HG03460 (cell line): ENCODE measurements at regions not wholly inside any gene's neighbourhood (a gene's known extent, or its start where the extent isn't known, plus 50 kb on each side); places are given as distances from the start of the nearest gene placed in this dataset.
"Not testable (repeated sequence)": the region's sequence is repeated elsewhere in the genome, so short reads cannot be mapped to it uniquely, and the experiment has no call there.

ENCODE experiments used
- ATAC-seq: cut with Tn5 transposase; IDR thresholded peaks from one replicate; pipeline ENCODE4 v1.9.1; 2021; ENCODE audit not compliant: unreplicated experiment

DNA sequence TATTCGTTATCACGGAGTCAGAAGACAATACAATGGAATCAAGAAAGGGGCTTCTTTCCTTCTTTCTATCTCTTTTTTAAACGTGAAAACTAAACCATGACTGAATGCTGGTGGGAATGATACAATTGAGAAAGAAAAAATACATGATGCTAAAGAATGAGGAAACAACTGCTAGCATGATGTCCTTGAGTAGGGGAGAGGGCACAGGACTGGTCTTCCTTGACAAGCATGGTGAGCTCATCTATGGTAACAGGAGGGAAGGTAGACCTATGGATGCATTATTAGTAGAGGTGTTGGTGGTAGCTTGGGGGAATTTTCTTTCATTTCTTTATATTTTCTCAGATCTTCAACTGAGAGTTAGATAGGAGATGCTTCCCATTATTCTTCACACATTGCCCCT is 88.9 kb upstream of the COL1A2 start:
- no peak for ATAC-seq

DNA sequence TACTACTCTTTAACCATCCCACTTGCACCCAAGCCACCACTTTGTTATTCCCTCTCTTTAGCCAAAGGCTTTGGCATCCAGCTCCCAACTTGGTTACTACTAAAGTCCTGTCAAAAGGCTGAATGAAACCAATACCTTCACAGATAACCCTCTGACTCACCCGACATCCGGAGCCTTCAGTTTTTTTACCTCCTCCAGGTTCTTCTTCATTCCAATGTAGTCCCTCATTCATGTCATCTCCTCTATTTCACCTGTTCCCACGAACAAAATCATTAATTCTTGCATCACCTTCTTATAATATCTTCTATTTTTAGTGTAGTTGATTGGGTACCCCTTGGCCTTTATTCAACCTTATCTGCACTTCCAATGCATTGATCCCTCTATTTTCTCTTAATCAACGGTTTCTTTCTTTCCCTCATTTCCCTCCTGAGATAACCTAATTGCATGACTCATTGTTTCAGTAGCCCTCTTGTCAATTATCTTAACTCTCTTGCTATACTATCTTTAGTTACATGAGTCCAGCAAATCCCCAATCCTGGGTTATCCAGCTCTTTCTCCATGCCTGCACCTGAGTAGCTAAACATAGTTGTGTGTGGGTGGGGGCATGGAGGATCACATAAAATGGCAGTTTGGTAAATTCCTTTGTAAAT is 87.2 kb upstream of the COL1A2 start:
- no peak for ATAC-seq

DNA sequence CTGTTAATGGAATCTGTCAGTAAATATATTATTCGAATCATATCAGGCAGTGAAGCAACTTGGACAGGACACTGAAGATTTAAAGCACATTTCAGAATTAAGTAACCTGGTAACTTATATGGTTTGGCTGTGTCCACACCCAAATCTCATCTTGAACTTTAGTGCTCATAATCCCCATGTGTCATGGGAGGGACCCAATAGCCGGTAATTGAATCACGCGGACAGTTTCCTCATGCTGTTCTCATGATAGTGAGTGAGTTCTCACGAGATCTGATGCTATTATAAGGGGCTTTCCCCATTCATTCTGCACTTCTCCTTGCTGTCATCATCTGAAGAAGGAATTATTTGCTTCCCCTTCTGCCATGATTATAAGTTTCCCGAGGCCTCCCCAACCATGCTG is 83.2 kb upstream of the COL1A2 start:
- ATAC-seq, result no peak

DNA sequence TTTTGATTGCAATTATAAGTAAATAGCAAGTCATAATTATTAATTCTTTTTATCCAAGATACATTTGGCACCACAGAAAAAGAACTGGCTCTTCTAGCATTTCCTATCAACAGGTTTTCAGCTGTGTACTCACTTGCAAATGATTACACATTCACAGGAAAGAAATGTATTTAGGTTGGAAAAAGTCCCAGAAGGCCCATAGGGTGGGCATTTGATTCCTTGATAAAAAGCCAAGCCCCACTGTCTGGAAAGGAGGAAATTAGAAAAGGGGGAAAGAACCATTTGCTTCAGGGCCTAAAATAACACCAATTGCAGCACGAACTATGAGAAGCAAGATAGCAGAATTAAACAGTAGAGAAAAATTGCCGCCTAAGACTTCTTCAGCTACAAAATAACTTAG is 80.8 kb upstream of the COL1A2 start:
- ATAC-seq, result no peak

DNA sequence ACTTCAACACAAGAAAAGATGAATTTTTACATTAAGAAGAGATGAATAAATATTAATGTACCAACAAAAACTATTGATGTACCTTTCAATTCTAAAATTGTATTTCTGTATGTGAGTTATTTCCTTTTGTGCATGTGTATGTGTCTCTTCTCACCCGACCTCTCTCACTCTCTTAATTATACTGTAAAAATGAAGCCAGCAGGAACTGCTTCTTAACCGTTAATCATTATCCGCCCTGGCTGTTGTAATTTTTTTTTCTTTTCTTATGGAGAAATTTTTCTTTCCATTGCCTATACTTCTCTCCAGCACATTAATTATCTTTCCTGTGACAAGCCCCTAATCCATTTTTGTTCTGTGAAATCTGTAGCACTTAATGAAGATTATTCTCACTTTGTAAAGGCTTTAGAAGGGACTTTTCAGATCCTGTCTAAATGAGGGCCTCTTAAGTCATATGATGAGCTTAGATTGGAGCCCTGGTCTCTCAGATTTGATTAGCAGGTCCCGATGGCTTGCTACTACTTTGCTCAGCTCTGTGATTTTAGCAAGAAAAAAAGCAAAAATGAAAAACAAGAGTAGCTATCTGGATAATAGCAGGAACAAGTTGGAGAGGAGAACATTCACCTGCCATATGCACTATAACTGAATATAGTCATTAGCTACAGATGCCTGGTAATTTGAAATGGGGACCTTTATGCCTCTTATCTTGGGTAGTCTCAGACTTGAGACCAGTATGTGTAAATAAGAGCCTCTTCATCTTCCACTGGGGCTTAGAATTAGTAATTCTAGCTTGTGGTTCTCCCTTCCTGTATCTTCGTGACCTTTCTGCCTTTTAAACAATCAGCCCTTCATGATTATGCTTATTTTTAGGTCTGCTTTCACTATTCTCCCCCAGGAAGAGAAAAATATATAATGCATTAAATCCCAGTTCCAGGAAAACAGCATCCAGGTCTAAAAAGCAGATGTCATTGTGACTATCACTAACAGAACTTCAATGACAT is 80.0 kb upstream of the COL1A2 start:
- no peak for ATAC-seq

DNA sequence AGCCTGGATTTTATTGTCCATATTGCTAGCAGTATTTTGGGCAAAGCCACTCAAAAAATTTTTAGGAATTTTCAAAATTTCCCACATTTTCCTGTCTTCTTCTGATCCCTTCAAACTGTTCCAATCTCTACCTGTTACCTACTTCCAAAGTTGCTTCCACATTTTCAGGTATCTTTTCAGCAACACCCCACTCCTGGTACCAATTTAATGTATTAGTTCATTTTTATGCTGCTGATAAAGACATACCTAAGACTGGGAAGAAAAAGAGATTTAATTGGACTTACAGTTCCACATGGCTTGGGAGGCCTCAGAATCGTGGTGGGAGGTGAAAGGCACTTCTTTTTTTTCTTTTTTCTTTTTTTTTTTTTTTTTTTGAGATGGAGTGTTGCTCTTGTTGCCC is 73.6 kb upstream of the COL1A2 start:
- not testable (repeated sequence) for ATAC-seq

DNA sequence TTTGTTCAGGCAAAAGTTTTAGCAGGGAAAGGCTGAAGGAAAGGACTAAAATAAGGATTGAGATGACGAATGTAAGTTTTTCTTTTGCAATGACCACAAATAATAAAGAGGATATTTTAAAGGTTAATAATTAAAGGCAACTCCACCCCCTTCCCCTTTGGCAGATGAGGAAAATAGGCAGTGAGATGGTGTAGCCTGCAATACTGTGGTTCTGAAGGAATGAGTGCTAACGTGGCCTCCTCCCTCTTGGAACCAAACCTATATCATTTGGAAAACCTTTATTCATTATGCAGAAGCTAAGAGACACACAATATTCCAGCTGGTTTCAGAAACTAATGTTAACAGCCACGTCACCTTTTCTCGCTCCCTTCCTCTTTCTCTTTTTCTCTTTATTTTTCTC is 70.9 kb upstream of the COL1A2 start:
- ATAC-seq, result no peak

- ATAC-seq, result no peak
Observed at GRCh38 chr7:94324380-94325121, 70.1 kb upstream of the COL1A2 start.

- ATAC-seq, result no peak
Observed at GRCh38 chr7:94325122-94325475, 69.6 kb upstream of the COL1A2 start.

- no peak for ATAC-seq
Observed at GRCh38 chr7:94330269-94331020, 64.2 kb upstream of the COL1A2 start.

DNA sequence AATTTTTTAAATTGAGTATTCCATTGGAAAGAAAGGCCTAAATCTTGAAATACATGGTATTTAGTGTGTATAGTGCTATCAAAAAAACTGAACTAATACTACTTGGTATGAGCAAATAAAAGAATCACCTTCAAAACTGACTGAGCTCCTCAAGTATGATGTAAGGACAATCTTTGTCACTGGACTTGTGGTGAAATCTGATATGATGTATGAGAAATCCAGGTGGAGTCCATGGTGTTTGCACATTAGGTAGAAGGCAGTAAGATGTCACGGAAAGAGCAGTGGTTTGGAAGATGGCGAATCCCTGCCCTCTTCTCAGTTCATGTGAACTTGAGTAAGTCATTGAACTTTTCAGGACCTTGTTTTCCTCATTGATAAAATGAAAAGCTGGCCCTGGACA is 62.1 kb upstream of the COL1A2 start:
- no peak for ATAC-seq

GRCh38 chr7:94333810-94334209 is 60.9 kb upstream of the COL1A2 start:
- ATAC-seq, result no peak

- no peak for ATAC-seq
Observed at GRCh38 chr7:94335586-94335985, 59.1 kb upstream of the COL1A2 start.

GRCh38 chr7:94336009-94336408 is 58.7 kb upstream of the COL1A2 start:
- no peak for ATAC-seq

DNA sequence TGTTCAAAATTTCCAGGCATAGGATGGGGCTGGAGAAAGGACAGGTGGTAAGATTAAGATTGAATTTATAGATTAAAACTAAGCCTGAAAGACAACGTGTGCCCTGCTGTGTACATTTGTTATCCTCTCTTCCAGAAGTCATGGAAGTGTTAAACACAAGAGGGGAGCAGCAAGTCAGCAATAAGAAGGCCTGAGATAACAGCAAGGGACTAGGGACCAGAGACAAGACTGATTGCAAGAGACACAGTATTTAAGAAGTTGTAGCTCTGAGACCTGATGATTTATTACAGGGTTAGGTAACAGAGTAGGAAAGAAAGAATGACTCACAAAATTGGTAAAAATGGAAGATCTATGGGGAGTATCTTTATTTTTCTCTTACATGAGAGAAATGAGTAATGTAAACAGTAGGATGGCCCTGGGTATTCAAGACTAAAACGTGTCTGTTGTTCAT is 55.7 kb upstream of the COL1A2 start:
- no peak for ATAC-seq

DNA sequence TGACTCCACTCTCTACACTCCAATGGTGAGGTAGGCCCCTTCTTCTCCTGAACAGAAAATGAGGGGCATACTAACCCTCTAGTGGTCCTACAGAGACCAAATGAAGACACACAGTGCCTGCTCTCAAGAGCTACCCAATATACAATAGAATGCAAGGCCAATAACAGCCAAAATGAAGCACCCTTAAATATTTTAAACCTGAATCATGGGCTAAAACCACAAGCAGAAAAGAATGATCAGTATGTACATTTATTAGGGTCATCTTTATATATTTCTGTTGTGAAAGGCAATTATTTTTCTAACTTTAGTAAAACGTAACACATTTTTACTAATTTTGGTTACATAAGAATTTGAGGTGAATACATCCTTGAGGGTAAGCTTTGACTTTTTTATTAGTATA is 49.9 kb upstream of the COL1A2 start:
- no peak for ATAC-seq
